MM.1S (cell line): ENCODE measurements at regions not wholly inside any gene's neighbourhood (a gene's known extent, or its start where the extent isn't known, plus 50 kb on each side); places are given as distances from the start of the nearest gene placed in this dataset.
"Not testable (repeated sequence)": the region's sequence is repeated elsewhere in the genome, so short reads cannot be mapped to it uniquely, and the experiment has no call there.

Source experiments
- DNase-seq: peaks from one replicate; pipeline ENCODE4 v3.0.0-alpha.2; 2015
- H2AFZ ChIP-seq: fragments of 300-600 bp; sonication (generic); 2 replicates; pipeline ENCODE4 v1.6.0; 2016; ENCODE audit warnings: antibody characterized with exemption, low read length
- H3F3A ChIP-seq: fragments of 300-600 bp; sonication (generic); 2 replicates; pipeline ENCODE4 v1.6.1; 2016; ENCODE audit warnings: mild to moderate bottlenecking, antibody characterized with exemption, low read length, moderate library complexity, mixed read lengths; ENCODE audit not compliant: insufficient read depth
- H3K27ac ChIP-seq: fragments of 300-600 bp; sonication (generic); 2 replicates; pipeline ENCODE4 v1.5.1; 2016; ENCODE audit warnings: mild to moderate bottlenecking, low read length
- H3K27me3 ChIP-seq: fragments of 300-600 bp; sonication (generic); replicated peaks from 2 replicates; pipeline ENCODE4 v1.6.0; 2016; ENCODE audit warnings: low read length; ENCODE audit not compliant: insufficient read depth
- H3K36me3 ChIP-seq: fragments of 300-600 bp; sonication (generic); replicated peaks from 2 replicates; pipeline ENCODE4 v1.6.1; 2016; ENCODE audit warnings: mild to moderate bottlenecking, low read length, mixed read lengths; ENCODE audit not compliant: insufficient read depth
- H3K4me1 ChIP-seq: fragments of 300-600 bp; sonication (generic); 2 replicates; pipeline ENCODE4 v1.6.1; 2016; ENCODE audit warnings: low read length, mixed read lengths
- H3K4me2 ChIP-seq: fragments of 300-600 bp; sonication (generic); 2 replicates; pipeline ENCODE4 v1.6.0; 2016; ENCODE audit warnings: low read depth, low read length
- H3K4me3 ChIP-seq: fragments of 300-600 bp; sonication (generic); 2 replicates; pipeline ENCODE4 v1.5.1; 2016; ENCODE audit warnings: low read length, mixed read lengths
- H3K79me2 ChIP-seq: fragments of 300-600 bp; sonication (generic); 2 replicates; pipeline ENCODE4 v1.6.1; 2016; ENCODE audit warnings: mixed run types, low read length, mixed read lengths
- H3K9ac ChIP-seq: fragments of 300-600 bp; sonication (generic); 2 replicates; pipeline ENCODE4 v1.6.1; 2016; ENCODE audit warnings: low read length, mixed read lengths
- H3K9me2 ChIP-seq: fragments of 300-600 bp; sonication (generic); replicated peaks from 2 replicates; pipeline ENCODE4 v1.6.1; 2016; ENCODE audit warnings: mild to moderate bottlenecking, low read length, mixed read lengths; ENCODE audit not compliant: insufficient read depth
- H3K9me3 ChIP-seq: fragments of 300-600 bp; sonication (generic); replicated peaks from 2 replicates; pipeline ENCODE4 v1.6.1; 2016; ENCODE audit warnings: mild to moderate bottlenecking, low read length, mixed read lengths; ENCODE audit not compliant: insufficient read depth
- H4K20me1 ChIP-seq: fragments of 300-600 bp; sonication (generic); 2 replicates; pipeline ENCODE4 v1.6.1; 2016; ENCODE audit warnings: mild to moderate bottlenecking, low read length, moderate library complexity, mixed read lengths; ENCODE audit not compliant: insufficient read depth
- EZH2 ChIP-seq: fragments of 300-600 bp; sonication (generic); optimal IDR thresholded peaks from 2 replicates; pipeline ENCODE3; 2017; ENCODE audit warnings: low read depth, mild to moderate bottlenecking, antibody characterized with exemption, low read length, mixed read lengths
- EZH2phosphoT487 ChIP-seq: fragments of 300-600 bp; sonication (generic); IDR thresholded peaks from 2 replicates; pipeline ENCODE4 v1.6.1; 2018; ENCODE audit warnings: antibody characterized with exemption, low read length
- TF ChIP-seq, protein P1 (sequence below): fragments of 300-600 bp; sonication (generic); IDR thresholded peaks from 2 replicates; pipeline ENCODE4 v1.5.1; 2016; ENCODE audit warnings: antibody characterized with exemption, low read length, mixed read lengths

DNA sequence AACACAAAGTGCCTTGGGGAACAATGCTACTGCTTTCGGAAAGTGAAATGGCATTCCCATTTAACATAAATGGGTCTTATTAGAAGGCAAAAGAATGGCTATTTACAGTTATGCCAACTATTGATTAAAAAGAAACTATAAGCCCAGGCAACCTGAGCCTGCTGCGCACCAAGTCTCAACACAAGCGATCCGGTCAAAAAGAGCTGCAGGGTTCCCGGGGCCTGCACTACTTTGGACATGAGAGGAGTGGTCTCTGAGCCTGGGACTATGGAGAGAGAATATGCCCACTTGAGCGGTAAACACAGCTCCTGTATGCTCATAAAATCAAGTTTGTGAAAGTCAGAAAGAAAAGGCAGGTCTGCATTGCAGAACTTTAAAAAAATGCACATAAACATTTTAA lies 660.7 kb downstream of the EFNA5 start:
- H2AFZ ChIP-seq = no peak overlapping the region
- H3F3A ChIP-seq = no peaks in the 10 kb centered on the region
- H3K27me3 ChIP-seq = no peaks in the 10 kb centered on the region
- H3K27ac ChIP-seq = no peak overlapping the region
- H3K9me2 ChIP-seq = no peaks in the 10 kb centered on the region
- H3K79me2 ChIP-seq = no peaks in the 10 kb centered on the region
- H3K4me1 ChIP-seq = no peaks in the 10 kb centered on the region
- no peaks in the 10 kb centered on the region for H3K36me3 ChIP-seq
- no peak overlapping the region for H3K4me3 ChIP-seq
- TF ChIP-seq EZH2phosphoT487 = no peak
- TF ChIP-seq, protein P1, sequence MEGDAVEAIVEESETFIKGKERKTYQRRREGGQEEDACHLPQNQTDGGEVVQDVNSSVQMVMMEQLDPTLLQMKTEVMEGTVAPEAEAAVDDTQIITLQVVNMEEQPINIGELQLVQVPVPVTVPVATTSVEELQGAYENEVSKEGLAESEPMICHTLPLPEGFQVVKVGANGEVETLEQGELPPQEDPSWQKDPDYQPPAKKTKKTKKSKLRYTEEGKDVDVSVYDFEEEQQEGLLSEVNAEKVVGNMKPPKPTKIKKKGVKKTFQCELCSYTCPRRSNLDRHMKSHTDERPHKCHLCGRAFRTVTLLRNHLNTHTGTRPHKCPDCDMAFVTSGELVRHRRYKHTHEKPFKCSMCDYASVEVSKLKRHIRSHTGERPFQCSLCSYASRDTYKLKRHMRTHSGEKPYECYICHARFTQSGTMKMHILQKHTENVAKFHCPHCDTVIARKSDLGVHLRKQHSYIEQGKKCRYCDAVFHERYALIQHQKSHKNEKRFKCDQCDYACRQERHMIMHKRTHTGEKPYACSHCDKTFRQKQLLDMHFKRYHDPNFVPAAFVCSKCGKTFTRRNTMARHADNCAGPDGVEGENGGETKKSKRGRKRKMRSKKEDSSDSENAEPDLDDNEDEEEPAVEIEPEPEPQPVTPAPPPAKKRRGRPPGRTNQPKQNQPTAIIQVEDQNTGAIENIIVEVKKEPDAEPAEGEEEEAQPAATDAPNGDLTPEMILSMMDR = no peak
- no peak for TF ChIP-seq EZH2
- H3K4me2 ChIP-seq = no peak overlapping the region
- no peak overlapping the region for H3K9ac ChIP-seq
- H4K20me1 ChIP-seq = no peaks in the 10 kb centered on the region
- H3K9me3 ChIP-seq = no peaks in the 10 kb centered on the region
- DNase-seq = no peak

- Histone ChIP-seq H2AFZ (no peak overlapping the region), H3K9ac (no peak overlapping the region), H3K36me3 (no peaks in the 10 kb centered on the region), H3K4me3 (no peak overlapping the region), H3K79me2 (no peaks in the 10 kb centered on the region), H3K27ac (no peak overlapping the region), H3F3A (no peaks in the 10 kb centered on the region), H3K27me3 (no peaks in the 10 kb centered on the region), H4K20me1 (no peaks in the 10 kb centered on the region), H3K4me1 (no peaks in the 10 kb centered on the region), H3K9me2 (no peaks in the 10 kb centered on the region), H3K9me3 (no peaks in the 10 kb centered on the region), H3K4me2 (no peak overlapping the region)
- DNase-seq = no peak
- TF ChIP-seq, protein P1 = no peak
- TF ChIP-seq EZH2 = no peak
- no peak for TF ChIP-seq EZH2phosphoT487
These were observed 665.1 kb downstream of the EFNA5 start for GRCh38 chr5:107005653-107006052.

DNA sequence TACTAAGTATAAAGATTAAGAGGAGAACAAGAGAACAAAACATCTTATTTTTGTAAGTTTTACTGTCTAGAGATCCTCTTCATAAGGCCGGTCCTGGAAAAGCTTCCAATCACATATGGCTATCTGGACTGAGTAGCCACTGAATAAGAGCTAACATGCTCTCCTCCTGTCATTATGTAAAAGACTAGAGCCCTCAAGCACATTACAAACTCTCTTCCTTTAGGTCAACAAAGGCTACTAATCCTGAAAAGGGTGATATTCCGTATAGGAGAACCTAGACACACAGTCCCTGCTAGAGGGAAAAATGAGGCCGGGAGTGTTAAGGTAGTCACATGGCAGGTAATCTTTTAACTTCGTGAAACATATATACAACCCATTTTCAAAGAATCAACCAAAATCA lies 665.6 kb downstream of the EFNA5 start:
- H3K4me3 ChIP-seq = no peak overlapping the region
- H4K20me1 ChIP-seq = no peaks in the 10 kb centered on the region
- H3K9me2 ChIP-seq = no peaks in the 10 kb centered on the region
- H2AFZ ChIP-seq = no peak overlapping the region
- no peak overlapping the region for H3K4me2 ChIP-seq
- no peaks in the 10 kb centered on the region for H3F3A ChIP-seq
- no peak overlapping the region for H3K27ac ChIP-seq
- no peak overlapping the region for H3K9ac ChIP-seq
- no peaks in the 10 kb centered on the region for H3K9me3 ChIP-seq
- H3K79me2 ChIP-seq = no peaks in the 10 kb centered on the region
- no peak for DNase-seq
- no peaks in the 10 kb centered on the region for H3K36me3 ChIP-seq
- TF ChIP-seq, protein P1 = no peak
- TF ChIP-seq EZH2phosphoT487 (no peak), EZH2 (no peak)
- H3K27me3 ChIP-seq = no peaks in the 10 kb centered on the region
- H3K4me1 ChIP-seq = no peaks in the 10 kb centered on the region

GRCh38 chr5:107002115-107002514 lies 668.6 kb downstream of the EFNA5 start:
- no peaks in the 10 kb centered on the region for H3K9me2 ChIP-seq
- no peak overlapping the region for H3K9ac ChIP-seq
- no peaks in the 10 kb centered on the region for H3K36me3 ChIP-seq
- no peaks in the 10 kb centered on the region for H3K27me3 ChIP-seq
- H4K20me1 ChIP-seq = no peaks in the 10 kb centered on the region
- no peak overlapping the region for H2AFZ ChIP-seq
- no peak for DNase-seq
- no peak overlapping the region for H3K4me3 ChIP-seq
- H3K79me2 ChIP-seq = no peaks in the 10 kb centered on the region
- H3F3A ChIP-seq = no peaks in the 10 kb centered on the region
- TF ChIP-seq EZH2phosphoT487 (no peak), EZH2 (no peak)
- TF ChIP-seq, protein P1 = no peak
- no peaks in the 10 kb centered on the region for H3K4me1 ChIP-seq
- no peak overlapping the region for H3K27ac ChIP-seq
- no peak overlapping the region for H3K4me2 ChIP-seq
- no peaks in the 10 kb centered on the region for H3K9me3 ChIP-seq

- H3K4me1 ChIP-seq, H3K9me2 ChIP-seq, H3K4me2 ChIP-seq, DNase-seq, H3K36me3 ChIP-seq, H3K27ac ChIP-seq, H3K9me3 ChIP-seq, H3K79me2 ChIP-seq, H4K20me1 ChIP-seq, H3K27me3 ChIP-seq, H3K4me3 ChIP-seq, H2AFZ ChIP-seq, H3F3A ChIP-seq, H3K9ac ChIP-seq: not testable (repeated sequence)
These were observed 671.2 kb downstream of the EFNA5 start for GRCh38 chr5:106999506-106999905.
